ENCODE measurements at regions not wholly inside any gene's neighbourhood (a gene's known extent, or its start where the extent isn't known, plus 50 kb on each side); places are given as distances from the start of the nearest gene placed in this dataset.

DNA sequence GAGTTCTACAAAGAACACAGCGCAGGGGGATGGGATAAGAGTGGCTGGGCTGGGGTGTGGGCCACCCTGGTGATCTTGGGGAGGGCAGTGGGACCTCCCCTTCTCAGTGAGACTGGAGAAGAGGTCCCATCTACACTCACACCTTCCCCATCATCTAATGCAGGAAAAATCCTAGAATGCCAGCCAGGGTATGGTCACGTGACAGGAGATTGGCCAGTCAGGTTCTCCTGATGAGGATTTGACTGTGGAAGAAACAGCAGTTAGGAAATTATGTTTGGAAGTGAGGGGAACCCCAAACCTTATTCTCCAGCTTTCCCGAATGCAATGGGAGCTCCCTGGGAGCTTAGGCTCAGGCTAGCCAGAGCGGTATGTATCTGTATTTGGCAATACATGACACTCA is 158.8 kb upstream of the GRB10 start:
- no peaks in the 10 kb centered on the region for H3K36me3 ChIP-seq
- no peaks in the 10 kb centered on the region for H3K27me3 ChIP-seq
- no peak for DNase-seq
- no peaks in the 10 kb centered on the region for H3K4me1 ChIP-seq
- no peak overlapping the region for H3K4me3 ChIP-seq
- intact Hi-C loops (cut with DNase I): loop anchor here in 1 of 3 donors (10.0 kb wide), 1 partner anchor 137 kb away; no protein-coding TSS in a partner anchor
- TF ChIP-seq, protein P1, sequence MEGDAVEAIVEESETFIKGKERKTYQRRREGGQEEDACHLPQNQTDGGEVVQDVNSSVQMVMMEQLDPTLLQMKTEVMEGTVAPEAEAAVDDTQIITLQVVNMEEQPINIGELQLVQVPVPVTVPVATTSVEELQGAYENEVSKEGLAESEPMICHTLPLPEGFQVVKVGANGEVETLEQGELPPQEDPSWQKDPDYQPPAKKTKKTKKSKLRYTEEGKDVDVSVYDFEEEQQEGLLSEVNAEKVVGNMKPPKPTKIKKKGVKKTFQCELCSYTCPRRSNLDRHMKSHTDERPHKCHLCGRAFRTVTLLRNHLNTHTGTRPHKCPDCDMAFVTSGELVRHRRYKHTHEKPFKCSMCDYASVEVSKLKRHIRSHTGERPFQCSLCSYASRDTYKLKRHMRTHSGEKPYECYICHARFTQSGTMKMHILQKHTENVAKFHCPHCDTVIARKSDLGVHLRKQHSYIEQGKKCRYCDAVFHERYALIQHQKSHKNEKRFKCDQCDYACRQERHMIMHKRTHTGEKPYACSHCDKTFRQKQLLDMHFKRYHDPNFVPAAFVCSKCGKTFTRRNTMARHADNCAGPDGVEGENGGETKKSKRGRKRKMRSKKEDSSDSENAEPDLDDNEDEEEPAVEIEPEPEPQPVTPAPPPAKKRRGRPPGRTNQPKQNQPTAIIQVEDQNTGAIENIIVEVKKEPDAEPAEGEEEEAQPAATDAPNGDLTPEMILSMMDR (IDR thresholded peaks at IDR 0.05): no peak
- 84 to 93% methylated on average over 4 of the region's 4 CpGs for WGBS, 2 donors
- no peak for FAIRE-seq
- ATAC-seq: no peak
- no peaks in the 10 kb centered on the region for H3K9me3 ChIP-seq
- no peak overlapping the region for H3K27ac ChIP-seq

DNA sequence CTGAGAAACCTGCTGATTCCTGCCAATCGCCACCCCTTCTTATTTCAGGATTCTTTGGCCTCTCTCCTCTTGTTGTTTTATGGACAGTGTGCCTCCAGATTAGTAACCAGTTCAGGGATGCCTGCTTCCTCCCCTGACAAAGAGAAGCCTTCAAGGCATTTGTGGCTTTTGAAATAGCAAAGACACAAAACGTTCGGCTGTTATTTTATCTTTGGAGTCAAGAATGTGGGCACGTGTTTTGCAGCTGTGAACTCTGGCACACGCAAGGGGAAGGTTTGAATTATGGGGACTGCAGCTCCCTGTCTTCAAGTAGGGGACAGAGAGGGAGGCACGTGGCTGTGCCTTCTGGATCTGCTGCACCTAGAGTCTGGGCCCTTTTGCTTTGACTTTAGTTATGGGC is 157.9 kb upstream of the GRB10 start:
- WGBS, 2 donors: 48 to 54% methylated on average over 6 of the region's 6 CpGs
- no peaks in the 10 kb centered on the region for H3K27me3 ChIP-seq
- TF ChIP-seq, protein P1 (IDR thresholded peaks at IDR 0.05): no peak
- no peaks in the 10 kb centered on the region for H3K4me1 ChIP-seq
- H3K9me3 ChIP-seq: no peaks in the 10 kb centered on the region
- no peak for ATAC-seq
- no peaks in the 10 kb centered on the region for H3K36me3 ChIP-seq
- H3K4me3 ChIP-seq: no peak overlapping the region
- no peak for DNase-seq
- no peak for FAIRE-seq
- H3K27ac ChIP-seq: no peak overlapping the region
- intact Hi-C loops (cut with DNase I): loop anchor here in 1 of 3 donors (10.0 kb wide), 1 partner anchor 136 kb away; no protein-coding TSS in a partner anchor

GRCh38 chr7:50939021-50939420 is 156.3 kb upstream of the GRB10 start:
- 61 to 69% methylated on average over 4 of the region's 4 CpGs for WGBS, 2 donors
- intact Hi-C loops (cut with DNase I): no loop called here
- H3K36me3 ChIP-seq: no peaks in the 10 kb centered on the region
- no peaks in the 10 kb centered on the region for H3K9me3 ChIP-seq
- no peak overlapping the region for H3K4me3 ChIP-seq
- DNase-seq (no peak), ATAC-seq (no peak), FAIRE-seq (no peak)
- no peaks in the 10 kb centered on the region for H3K27me3 ChIP-seq
- TF ChIP-seq, protein P1 (IDR thresholded peaks at IDR 0.05): no peak
- no peak overlapping the region for H3K27ac ChIP-seq
- peaks cover 0 to 10% (median 0%) of the 10 kb centered on the region in 3 donors for H3K4me1 ChIP-seq

DNA sequence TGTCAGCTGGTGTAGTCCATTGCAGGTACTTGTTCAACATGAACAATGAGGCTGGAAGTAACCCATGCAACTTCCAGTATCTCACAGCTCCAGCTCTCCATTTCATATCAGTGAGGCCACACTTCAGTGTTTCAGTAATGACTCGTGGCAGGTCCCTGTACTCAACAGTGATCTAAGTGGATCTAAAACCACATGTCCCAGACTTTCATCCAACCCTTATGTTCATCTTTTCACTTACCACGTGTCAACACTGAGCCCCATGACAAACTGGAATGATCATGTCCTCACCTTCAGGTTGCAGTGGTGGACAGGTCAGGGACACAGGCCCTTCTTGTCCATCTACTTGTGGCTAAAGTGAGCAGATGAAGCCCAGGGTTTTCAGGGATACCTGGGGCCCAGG is 155.0 kb upstream of the GRB10 start:
- FAIRE-seq: no peak

GRCh38 chr7:50926049-50926448 is 143.4 kb upstream of the GRB10 start:
- peaks cover 0 to 13% (median 8%) of the 10 kb centered on the region in 3 donors for H3K4me1 ChIP-seq
- no peak for FAIRE-seq
- no peaks in the 10 kb centered on the region for H3K36me3 ChIP-seq
- no peak overlapping the region for H3K4me3 ChIP-seq
- H3K9me3 ChIP-seq: no peaks in the 10 kb centered on the region
- intact Hi-C loops (cut with DNase I): no loop called here
- DNase-seq: no peak
- no peak overlapping the region for H3K27ac ChIP-seq
- 55 to 73% methylated on average over 1 of the region's 1 CpG for WGBS, 2 donors
- no peaks in the 10 kb centered on the region for H3K27me3 ChIP-seq
- no peak for ATAC-seq
- TF ChIP-seq, protein P1 (IDR thresholded peaks at IDR 0.05): no peak

More for the DNA sequence above, 155.0 kb upstream of the GRB10 start:
- Histone ChIP-seq H3K27me3 (no peaks in the 10 kb centered on the region), H3K27ac (no peak overlapping the region), H3K9me3 (no peaks in the 10 kb centered on the region), H3K4me3 (no peak overlapping the region), H3K4me1 (peaks cover 0 to 11% (median 0%) of the 10 kb centered on the region in 3 donors), H3K36me3 (no peaks in the 10 kb centered on the region)
- ATAC-seq (no peak), DNase-seq (no peak)
- intact Hi-C loops (cut with DNase I): no loop called here
- 73 to 92% methylated on average over 2 of the region's 2 CpGs for WGBS, 2 donors
- TF ChIP-seq, protein P1 (IDR thresholded peaks at IDR 0.05): no peak
